Suppressor macrophage treated with lipopolysaccharide for 1 hour (primary cell): ENCODE measurements at regions not wholly inside any gene's neighbourhood (a gene's known extent, or its start where the extent isn't known, plus 50 kb on each side); places are given as distances from the start of the nearest gene placed in this dataset.
"Not testable (repeated sequence)": the region's sequence is repeated elsewhere in the genome, so short reads cannot be mapped to it uniquely, and the experiment has no call there.

Experiments used
- DNase-seq, 3 donors: peaks; one replicate each; pipeline ENCODE4 v3.0.0-alpha.2; 2020 to 2022

GRCh38 chr3:176619833-176620232 is 577.4 kb downstream of the TBL1XR1 start:
- no peak for DNase-seq

GRCh38 chr3:176615826-176616225 is 581.5 kb downstream of the TBL1XR1 start:
- no peak for DNase-seq

GRCh38 chr3:176611703-176612102 is 585.6 kb downstream of the TBL1XR1 start:
- DNase-seq, result no peak

- no peak for DNase-seq
Measured at GRCh38 chr3:176609361-176609760, 587.9 kb downstream of the TBL1XR1 start.

- not testable (repeated sequence) for DNase-seq
Measured at GRCh38 chr3:176605553-176605952, 591.7 kb downstream of the TBL1XR1 start.

- DNase-seq, result no peak
Measured at GRCh38 chr3:176595307-176595706, 602.0 kb downstream of the TBL1XR1 start.

- no peak for DNase-seq
Measured at GRCh38 chr3:176590722-176591121, 606.6 kb downstream of the TBL1XR1 start.

GRCh38 chr3:176587089-176587488 is 610.2 kb downstream of the TBL1XR1 start:
- no peak for DNase-seq

GRCh38 chr3:176584413-176585176 is 612.7 kb downstream of the TBL1XR1 start:
- no peak for DNase-seq

- no peak for DNase-seq
Measured at GRCh38 chr3:176583956-176584355, 613.3 kb downstream of the TBL1XR1 start.

- no peak for DNase-seq
Measured at GRCh38 chr3:176581589-176581988, 615.7 kb downstream of the TBL1XR1 start.

- no peak for DNase-seq
Measured at GRCh38 chr3:176579711-176580185, 617.5 kb downstream of the TBL1XR1 start.

- no peak for DNase-seq
Measured at GRCh38 chr3:176578316-176578715, 619.0 kb downstream of the TBL1XR1 start.

GRCh38 chr3:176577447-176577846 is 619.8 kb downstream of the TBL1XR1 start:
- DNase-seq, result no peak

GRCh38 chr3:176574786-176575185 is 622.5 kb downstream of the TBL1XR1 start:
- no peak for DNase-seq

GRCh38 chr3:176571926-176572325 is 625.4 kb downstream of the TBL1XR1 start:
- no peak for DNase-seq

- DNase-seq, result no peak
Measured at GRCh38 chr3:176570992-176571391, 626.3 kb downstream of the TBL1XR1 start.

GRCh38 chr3:176568189-176568588 is 629.1 kb downstream of the TBL1XR1 start:
- DNase-seq, result no peak

- DNase-seq, result no peak
Measured at GRCh38 chr3:176566757-176567156, 630.5 kb downstream of the TBL1XR1 start.

GRCh38 chr3:176562331-176562730 is 635.0 kb downstream of the TBL1XR1 start:
- no peak for DNase-seq

GRCh38 chr3:176561826-176562225 is 635.5 kb downstream of the TBL1XR1 start:
- DNase-seq, result no peak

GRCh38 chr3:176554791-176555654 is 642.3 kb downstream of the TBL1XR1 start:
- no peak for DNase-seq

- DNase-seq, result no peak
Measured at GRCh38 chr3:176554264-176554663, 643.0 kb downstream of the TBL1XR1 start.

- DNase-seq, result no peak
Measured at GRCh38 chr3:176526942-176527341, 670.3 kb downstream of the TBL1XR1 start.
